PC-9 (cell line): ENCODE measurements at regions not wholly inside any gene's neighbourhood (a gene's known extent, or its start where the extent isn't known, plus 50 kb on each side); places are given as distances from the start of the nearest gene placed in this dataset.

Experiments
- BruUV-seq: library from RNA; stranded (reverse); fragments of 400-500 nt; replicated peaks from 2 replicates; lab custom pipeline; 2021; lab: Mats Ljungman, UMichigan
- CTCF ChIA-PET: fragments of 300-600 bp; sonication (Branson Sonifier 250); formaldehyde crosslinking; loops from one replicate; lab custom pipeline; 2022; ENCODE audit warnings: antibody characterized with exemption; lab: Charles Lee
- POLR2A ChIA-PET: fragments of 300-600 bp; sonication (Branson Sonifier 250); formaldehyde crosslinking; loops from one replicate; lab custom pipeline; 2022; ENCODE audit warnings: antibody characterized with exemption; ENCODE audit not compliant: unreplicated experiment; lab: Charles Lee
- DNase-seq, 2 experiments: peaks; one replicate each; pipeline versions ENCODE4 v3.0.0 to v3.0.0-alpha.2; 2015 to 2022; ENCODE audit warnings: mixed read lengths in 1 of 2
- H2AFZ ChIP-seq: fragments of 200-600 bp; sonication (generic); 2 replicates; pipeline ENCODE4 v1.8.1; 2017; ENCODE audit warnings: antibody characterized with exemption
- H3F3A ChIP-seq: fragments of 200-600 bp; sonication (generic); 2 replicates; pipeline ENCODE4 v1.8.1; 2017; ENCODE audit warnings: antibody characterized with exemption, mild to moderate bottlenecking, low read depth; ENCODE audit not compliant: insufficient read depth
- H3K27ac ChIP-seq: fragments of 200-600 bp; sonication (generic); 2 replicates; pipeline ENCODE4 v1.6.1; 2016; ENCODE audit warnings: mixed run types
- H3K27me3 ChIP-seq: fragments of 200-600 bp; sonication (generic); 2 replicates; pipeline ENCODE4 v1.6.1; 2016; ENCODE audit warnings: low read depth, mixed run types; ENCODE audit not compliant: insufficient read depth
- H3K36me3 ChIP-seq: fragments of 200-600 bp; sonication (generic); 2 replicates; pipeline ENCODE4 v1.6.1; 2016; ENCODE audit warnings: low read depth, mixed run types
- H3K4me1 ChIP-seq: fragments of 200-600 bp; sonication (generic); replicated peaks from 2 replicates; pipeline ENCODE4 v1.6.1; 2016; ENCODE audit warnings: mixed run types; ENCODE audit not compliant: insufficient read depth
- H3K4me2 ChIP-seq: fragments of 200-600 bp; sonication (generic); 2 replicates; pipeline ENCODE4 v1.6.1; 2017; ENCODE audit warnings: mixed run types
- H3K4me3 ChIP-seq: fragments of 200-600 bp; sonication (generic); 2 replicates; pipeline ENCODE4 v1.6.1; 2016; ENCODE audit warnings: mixed run types
- H3K79me2 ChIP-seq: fragments of 200-600 bp; sonication (generic); 2 replicates; pipeline ENCODE4 v1.6.1; 2017; ENCODE audit warnings: low read depth, mixed run types
- H3K9me2 ChIP-seq: fragments of 200-600 bp; sonication (generic); 2 replicates; pipeline ENCODE4 v1.8.1; 2017; ENCODE audit warnings: mild to moderate bottlenecking; ENCODE audit not compliant: insufficient read depth
- H3K9me3 ChIP-seq: fragments of 200-600 bp; sonication (generic); 2 replicates; pipeline ENCODE4 v1.8.1; 2016; ENCODE audit warnings: low read depth; ENCODE audit not compliant: insufficient read depth
- H4K20me1 ChIP-seq: fragments of 200-600 bp; sonication (generic); 2 replicates; pipeline ENCODE4 v1.8.1; 2017; ENCODE audit not compliant: insufficient read depth
- EZH2 ChIP-seq: fragments of 200-600 bp; sonication (generic); IDR thresholded peaks from 2 replicates; pipeline ENCODE4 v1.8.0; 2017; ENCODE audit warnings: antibody characterized with exemption, low read depth
- intact Hi-C: fragments of 100-400 bp; cut with micrococcal nuclease; formaldehyde crosslinking; loops from one replicate; pipeline ENCODE4 v1.10.0; 2022; ENCODE audit not compliant: unreplicated experiment
- TF ChIP-seq, protein P1 (sequence below): fragments of 200-600 bp; sonication (generic); conservative IDR thresholded peaks from 2 replicates; pipeline ENCODE4 v1.6.1; 2017; ENCODE audit warnings: mixed run types, antibody characterized with exemption, mild to moderate bottlenecking, moderate library complexity

DNA sequence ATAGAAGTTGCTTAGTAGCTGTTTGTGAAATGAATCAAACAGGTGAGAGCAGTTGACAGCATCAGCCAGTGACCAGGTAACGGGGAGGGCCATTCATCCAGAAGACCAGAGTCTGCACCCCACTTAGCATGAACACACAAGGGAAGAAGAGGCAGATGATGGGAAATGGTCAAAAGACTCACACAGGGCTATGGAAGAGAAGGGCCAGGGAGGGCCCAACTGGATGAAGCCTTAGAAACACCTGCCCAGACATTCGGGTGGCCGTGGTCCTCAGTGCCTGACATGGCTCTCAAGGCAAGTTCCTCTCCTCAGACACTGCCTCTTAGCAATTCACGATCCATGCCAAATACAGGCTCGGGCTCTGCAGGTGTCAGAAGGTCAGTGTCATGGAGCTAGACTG lies 354.1 kb downstream of the TCERG1L start:
- CTCF ChIA-PET: no interaction called here
- Histone ChIP-seq H3K27me3 (peaks cover 46% of the 10 kb centered on the region), H3K4me2 (no peak overlapping the region), H3K9me3 (no peaks in the 10 kb centered on the region), H3K4me3 (no peak overlapping the region), H3K36me3 (no peaks in the 10 kb centered on the region), H3K27ac (no peak overlapping the region), H3K79me2 (no peaks in the 10 kb centered on the region), H3F3A (no peaks in the 10 kb centered on the region), H3K4me1 (no peaks in the 10 kb centered on the region), H4K20me1 (no peaks in the 10 kb centered on the region), H3K9me2 (no peaks in the 10 kb centered on the region), H2AFZ (no peak overlapping the region)
- POLR2A ChIA-PET: no interaction called here
- no peak for TF ChIP-seq EZH2
- TF ChIP-seq, protein P1, sequence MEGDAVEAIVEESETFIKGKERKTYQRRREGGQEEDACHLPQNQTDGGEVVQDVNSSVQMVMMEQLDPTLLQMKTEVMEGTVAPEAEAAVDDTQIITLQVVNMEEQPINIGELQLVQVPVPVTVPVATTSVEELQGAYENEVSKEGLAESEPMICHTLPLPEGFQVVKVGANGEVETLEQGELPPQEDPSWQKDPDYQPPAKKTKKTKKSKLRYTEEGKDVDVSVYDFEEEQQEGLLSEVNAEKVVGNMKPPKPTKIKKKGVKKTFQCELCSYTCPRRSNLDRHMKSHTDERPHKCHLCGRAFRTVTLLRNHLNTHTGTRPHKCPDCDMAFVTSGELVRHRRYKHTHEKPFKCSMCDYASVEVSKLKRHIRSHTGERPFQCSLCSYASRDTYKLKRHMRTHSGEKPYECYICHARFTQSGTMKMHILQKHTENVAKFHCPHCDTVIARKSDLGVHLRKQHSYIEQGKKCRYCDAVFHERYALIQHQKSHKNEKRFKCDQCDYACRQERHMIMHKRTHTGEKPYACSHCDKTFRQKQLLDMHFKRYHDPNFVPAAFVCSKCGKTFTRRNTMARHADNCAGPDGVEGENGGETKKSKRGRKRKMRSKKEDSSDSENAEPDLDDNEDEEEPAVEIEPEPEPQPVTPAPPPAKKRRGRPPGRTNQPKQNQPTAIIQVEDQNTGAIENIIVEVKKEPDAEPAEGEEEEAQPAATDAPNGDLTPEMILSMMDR: no peak
- no TSS peak for BruUV-seq
- intact Hi-C loops: no loop called here
- DNase-seq: no peak

GRCh38 chr10:130958003-130958402 lies 353.5 kb downstream of the TCERG1L start:
- TF ChIP-seq EZH2: no peak
- TF ChIP-seq, protein P1: no peak
- no TSS peak for BruUV-seq
- H3K36me3 ChIP-seq: no peaks in the 10 kb centered on the region
- CTCF ChIA-PET: no interaction called here
- no peaks in the 10 kb centered on the region for H3F3A ChIP-seq
- intact Hi-C loops: no loop called here
- H3K9me2 ChIP-seq: no peaks in the 10 kb centered on the region
- DNase-seq: no peak
- no peak overlapping the region for H3K4me2 ChIP-seq
- H2AFZ ChIP-seq: no peak overlapping the region
- POLR2A ChIA-PET: no interaction called here
- no peaks in the 10 kb centered on the region for H3K9me3 ChIP-seq
- H3K27ac ChIP-seq: no peak overlapping the region
- no peak overlapping the region for H3K4me3 ChIP-seq
- peaks cover 43% of the 10 kb centered on the region for H3K27me3 ChIP-seq
- no peaks in the 10 kb centered on the region for H4K20me1 ChIP-seq
- no peaks in the 10 kb centered on the region for H3K4me1 ChIP-seq
- H3K79me2 ChIP-seq: no peaks in the 10 kb centered on the region

GRCh38 chr10:130958981-130959751 lies 352.4 kb downstream of the TCERG1L start:
- Histone ChIP-seq H3K79me2 (no peaks in the 10 kb centered on the region), H3K36me3 (no peaks in the 10 kb centered on the region), H2AFZ (no peak overlapping the region), H3K4me2 (no peak overlapping the region), H4K20me1 (no peaks in the 10 kb centered on the region), H3K4me3 (no peak overlapping the region), H3K9me2 (no peaks in the 10 kb centered on the region), H3K27ac (no peak overlapping the region), H3F3A (no peaks in the 10 kb centered on the region), H3K9me3 (no peaks in the 10 kb centered on the region), H3K4me1 (no peaks in the 10 kb centered on the region), H3K27me3 (peaks cover 42% of the 10 kb centered on the region)
- BruUV-seq: no TSS peak
- TF ChIP-seq, protein P1: no peak
- no peak for TF ChIP-seq EZH2
- ChIA-PET POLR2A (no interaction called here), CTCF (no interaction called here)
- no peak for DNase-seq
- intact Hi-C loops: no loop called here
